ENCODE measurements at regions not wholly inside any gene's neighbourhood (a gene's known extent, or its start where the extent isn't known, plus 50 kb on each side); places are given as distances from the start of the nearest gene placed in this dataset.

- intact Hi-C loops (cut with DNase I, micrococcal nuclease) = loop anchor here in 1 of 2 donors (5.0 kb wide), 2 partner anchors 212 to 503 kb away; no protein-coding TSS in a partner anchor
- ATAC-seq = no peak
- no peak for DNase-seq
These were observed 252.3 kb downstream of the C16orf95 start for GRCh38 chr16:87064731-87065445.

GRCh38 chr16:87065446-87066132 lies 251.6 kb downstream of the C16orf95 start:
- intact Hi-C loops (cut with DNase I, micrococcal nuclease) = no loop called here
- no peak for ATAC-seq
- no peak for DNase-seq

GRCh38 chr16:87066133-87067002 lies 250.8 kb downstream of the C16orf95 start:
- ATAC-seq = no peak

GRCh38 chr16:87067003-87067556 lies 250.1 kb downstream of the C16orf95 start:
- intact Hi-C loops (cut with DNase I, micrococcal nuclease) = no loop called here
- DNase-seq (no peak), ATAC-seq (no peak)

More at GRCh38 chr16:87066133-87067002, 250.8 kb downstream of the C16orf95 start:
- intact Hi-C loops (cut with DNase I, micrococcal nuclease) = no loop called here
- DNase-seq = no peak

GRCh38 chr16:87067836-87068761 lies 249.1 kb downstream of the C16orf95 start:
- DNase-seq (no peak), ATAC-seq (no peak)
- intact Hi-C loops (cut with DNase I, micrococcal nuclease) = no loop called here

- intact Hi-C loops (cut with DNase I, micrococcal nuclease) = no loop called here
- DNase-seq (no peak), ATAC-seq (no peak)
These were observed 248.4 kb downstream of the C16orf95 start for GRCh38 chr16:87068762-87069150.

DNA sequence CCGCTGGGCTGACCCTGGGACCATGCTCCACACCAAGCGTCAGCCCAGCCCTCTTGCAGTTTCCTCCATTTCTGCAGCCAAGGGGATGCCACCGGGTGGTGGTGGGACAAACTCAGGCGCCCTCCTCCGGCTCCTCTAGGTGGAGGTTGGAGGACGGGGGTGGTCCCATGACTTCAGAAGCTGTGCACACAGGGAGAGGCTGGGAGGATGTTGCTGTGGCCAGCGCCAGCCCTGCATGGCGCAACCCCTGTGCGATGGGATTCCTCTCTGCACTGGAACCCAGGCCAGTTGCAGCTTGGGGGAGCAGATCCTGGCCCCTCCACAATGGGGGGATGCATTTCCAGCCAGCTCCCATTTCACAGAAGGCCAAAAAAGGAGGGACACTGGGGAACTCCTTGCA lies 246.5 kb downstream of the C16orf95 start:
- DNase-seq = no peak
- intact Hi-C loops (cut with DNase I, micrococcal nuclease) = no loop called here
- ATAC-seq = no peak

DNA sequence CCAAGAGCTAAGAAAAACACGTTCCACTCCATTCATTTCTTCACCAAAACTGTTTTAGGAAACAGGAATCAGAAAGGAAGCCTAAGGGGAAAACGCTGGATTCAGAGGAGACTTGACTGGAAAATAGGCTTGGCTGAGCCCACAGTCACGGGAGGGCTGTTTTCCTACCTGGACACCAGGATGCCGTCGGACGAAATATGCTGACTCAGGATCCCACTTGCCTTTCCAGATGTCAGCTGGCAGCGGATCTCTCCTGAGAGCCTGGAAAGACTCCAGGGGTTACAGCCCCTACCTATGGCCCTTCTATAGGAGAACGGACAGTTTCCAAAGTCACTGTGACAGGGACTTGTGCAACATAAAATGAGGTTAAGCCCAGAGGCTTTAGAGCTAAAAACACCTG lies 245.1 kb downstream of the C16orf95 start:
- intact Hi-C loops (cut with DNase I, micrococcal nuclease) = no loop called here
- DNase-seq = no peak
- no peak for ATAC-seq

DNA sequence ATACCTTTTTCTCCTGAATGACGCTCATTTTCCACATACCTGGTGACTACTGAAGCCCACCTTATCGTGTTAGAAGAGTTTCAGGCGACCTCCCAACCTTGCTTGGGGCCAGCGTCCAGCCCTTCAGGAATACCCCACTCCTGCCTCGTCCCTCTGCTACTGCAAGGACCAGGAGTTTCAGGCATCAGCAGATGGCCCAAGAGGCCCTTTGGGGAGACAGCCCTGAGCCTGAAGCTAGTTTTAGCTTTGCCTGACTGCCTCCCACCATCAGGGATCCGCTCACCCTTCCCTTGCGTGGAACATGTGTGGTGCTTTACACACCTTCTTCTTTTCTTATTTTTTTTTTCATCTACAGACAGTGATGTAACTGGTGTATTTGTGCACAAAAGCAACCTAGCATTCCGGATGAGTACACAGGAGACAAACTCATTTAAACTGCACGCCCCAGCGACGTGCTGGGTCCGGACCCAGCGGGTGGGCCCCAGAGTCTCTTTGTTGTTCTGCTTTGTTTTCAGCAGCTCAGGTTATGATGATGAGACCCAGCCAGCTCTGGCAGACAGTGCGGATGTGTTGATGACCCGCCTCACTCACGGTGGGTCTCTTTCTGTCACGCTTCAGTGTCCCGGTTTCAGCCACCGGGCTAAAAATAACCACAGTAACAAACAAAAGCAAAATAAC lies 242.4 kb downstream of the C16orf95 start:
- ATAC-seq (no peak), DNase-seq (no peak)
- intact Hi-C loops (cut with DNase I, micrococcal nuclease) = no loop called here

DNA sequence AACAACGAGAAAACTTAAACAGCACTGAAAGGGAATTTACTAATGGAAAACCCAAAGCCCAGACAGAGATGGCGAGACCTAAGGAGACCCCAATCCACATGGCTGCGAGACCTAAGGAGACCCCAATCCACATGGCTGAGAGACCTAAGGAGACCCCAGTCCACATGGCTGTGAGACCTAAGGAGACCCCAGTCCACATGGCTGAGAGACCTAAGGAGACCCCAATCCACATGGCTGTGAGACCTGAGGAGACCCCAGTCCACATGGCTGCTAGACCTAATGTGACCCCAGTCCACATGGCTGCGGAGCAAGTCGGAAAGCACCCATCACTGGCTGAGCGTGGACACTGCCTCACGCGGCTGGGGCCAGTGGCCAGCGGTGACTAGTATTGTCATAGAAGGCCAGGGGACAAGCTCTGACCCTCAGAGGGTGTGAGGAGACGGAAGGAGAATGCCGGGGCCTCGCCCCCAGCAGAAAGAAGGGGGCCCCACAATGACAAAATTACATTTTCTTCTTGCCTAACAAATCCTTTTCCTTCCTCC lies 241.8 kb downstream of the C16orf95 start:
- DNase-seq = no peak
- intact Hi-C loops (cut with DNase I, micrococcal nuclease) = no loop called here
- ATAC-seq = no peak

DNA sequence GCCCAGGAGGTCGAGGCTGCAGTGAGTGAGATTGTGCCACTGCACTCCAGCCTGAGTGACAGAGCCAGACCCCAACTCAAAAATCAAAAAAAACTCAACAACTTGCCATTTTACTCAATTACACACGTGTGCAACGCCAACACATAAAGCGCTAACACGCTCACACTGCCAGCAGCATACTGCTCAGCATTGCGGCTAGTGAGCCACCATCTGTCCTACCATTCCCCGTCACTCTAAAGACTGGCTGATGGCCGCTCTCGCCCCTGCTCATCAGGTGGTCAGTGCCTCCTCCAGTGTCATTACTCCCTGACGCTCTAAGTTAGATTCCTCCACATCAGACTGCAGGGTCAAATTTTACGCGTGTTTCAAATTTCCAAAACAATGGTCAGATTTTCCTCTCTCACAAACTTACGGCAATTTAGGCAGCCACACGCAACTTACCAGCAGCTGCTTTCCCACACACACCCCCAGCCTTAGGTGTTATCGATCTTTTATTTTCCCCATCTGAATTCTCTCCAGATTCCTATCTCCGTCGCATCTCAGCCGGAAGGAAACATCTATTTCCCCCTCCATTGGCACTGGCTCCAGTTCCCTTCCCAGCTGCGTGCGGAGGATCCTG lies 240.8 kb downstream of the C16orf95 start:
- intact Hi-C loops (cut with DNase I, micrococcal nuclease) = no loop called here
- DNase-seq = no peak
- ATAC-seq = no peak

GRCh38 chr16:87076950-87077749 lies 240.0 kb downstream of the C16orf95 start:
- ATAC-seq (peak; percentile 62), DNase-seq (peak; percentile 36 to 73)
- intact Hi-C loops (cut with DNase I, micrococcal nuclease) = no loop called here

DNA sequence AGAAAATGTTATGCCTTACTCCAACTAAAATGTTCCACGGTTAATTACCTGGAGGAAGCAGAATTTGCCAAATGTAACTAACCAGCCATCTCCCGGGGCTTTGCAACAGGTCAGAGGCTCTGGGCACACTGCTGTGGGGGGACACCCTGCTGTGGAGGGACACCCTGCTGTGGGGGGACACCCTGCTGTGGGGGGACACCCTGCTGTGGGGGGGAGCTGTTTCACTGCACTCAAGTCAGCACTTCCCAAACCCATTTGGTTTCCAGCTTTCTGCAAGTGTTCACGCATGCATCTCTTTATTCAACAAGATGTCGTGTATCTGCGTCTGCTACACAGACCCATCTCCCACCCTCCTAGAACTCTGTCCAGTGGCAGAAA lies 239.5 kb downstream of the C16orf95 start:
- DNase-seq (no peak), ATAC-seq (no peak)
- intact Hi-C loops (cut with DNase I, micrococcal nuclease) = no loop called here

DNA sequence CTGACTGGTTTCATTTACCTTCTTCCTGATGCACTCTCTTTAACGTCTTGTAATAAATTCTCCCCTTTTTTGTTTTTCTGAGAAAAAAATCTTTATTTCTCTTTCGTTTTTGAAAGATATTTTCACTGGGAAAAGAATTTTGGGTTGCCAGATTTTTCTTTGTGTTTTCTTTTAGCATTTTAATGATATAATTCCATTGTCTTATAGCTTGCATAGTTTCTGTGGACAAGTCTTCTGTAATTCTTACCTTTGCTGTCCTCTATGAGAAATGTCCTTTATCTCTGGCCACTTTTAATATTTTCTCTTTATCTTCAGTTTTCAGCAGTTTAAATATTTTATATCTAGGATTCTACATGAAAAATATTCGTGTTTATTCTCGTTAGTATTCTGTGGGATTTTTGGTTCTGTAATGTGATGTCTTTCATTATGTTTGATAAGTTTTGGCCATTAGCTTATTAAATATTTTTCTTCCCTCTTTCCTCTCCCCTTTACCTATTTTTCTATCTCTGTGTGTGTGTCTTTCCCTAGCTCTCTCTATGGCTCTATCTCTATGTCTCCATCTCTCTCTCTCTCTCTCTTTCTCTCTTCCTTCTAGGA lies 236.5 kb downstream of the C16orf95 start:
- ATAC-seq (no peak), DNase-seq (no peak)
- intact Hi-C loops (cut with DNase I, micrococcal nuclease) = no loop called here

DNA sequence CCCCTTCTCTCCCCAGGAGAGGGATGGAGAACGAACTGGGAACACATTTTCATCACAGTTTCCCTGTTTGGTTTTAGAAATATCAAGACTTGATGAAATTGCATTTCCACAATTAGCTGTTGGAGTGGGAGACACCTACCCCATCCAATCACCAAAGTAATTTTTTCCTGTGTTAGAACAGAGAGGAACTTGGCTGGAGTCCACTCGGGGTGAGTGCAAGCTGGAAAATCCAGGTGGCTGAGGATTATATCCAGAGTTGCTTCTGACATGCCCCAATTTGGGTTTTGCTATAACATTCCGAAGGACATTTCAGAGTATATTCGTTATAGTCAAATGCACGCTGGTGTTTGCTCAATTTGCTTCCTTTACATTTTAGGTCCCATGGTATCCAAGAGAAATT lies 231.8 kb downstream of the C16orf95 start:
- intact Hi-C loops (cut with DNase I, micrococcal nuclease) = no loop called here
- no peak for DNase-seq
- ATAC-seq = no peak

- ATAC-seq (no peak), DNase-seq (no peak)
- intact Hi-C loops (cut with DNase I, micrococcal nuclease) = no loop called here
These were observed 231.0 kb downstream of the C16orf95 start for GRCh38 chr16:87086156-87086555.

Measured in left colon (tissue), 2 donors.